Muscle layer of duodenum (tissue), 2 donors: ENCODE measurements at regions not wholly inside any gene's neighbourhood (a gene's known extent, or its start where the extent isn't known, plus 50 kb on each side); places are given as distances from the start of the nearest gene placed in this dataset.
"Not testable (repeated sequence)": the region's sequence is repeated elsewhere in the genome, so short reads cannot be mapped to it uniquely, and the experiment has no call there.

ENCODE experiments used
- H3K27ac ChIP-seq: one replicate; pipeline ENCODE4 v1.7.0; 2013; ENCODE audit warnings: mild to moderate bottlenecking, low read length
- H3K27me3 ChIP-seq: one replicate; pipeline ENCODE4 v1.7.0; 2013; ENCODE audit warnings: low read depth, mild to moderate bottlenecking, control low read depth, low read length
- H3K36me3 ChIP-seq, 2 donors: one replicate each; pipeline ENCODE4 v1.7.0; 2013; ENCODE audit warnings: low read length in 2 of 2, control low read depth in 1 of 2, mild to moderate bottlenecking in 1 of 2; ENCODE audit not compliant: insufficient read depth in 2 of 2, control insufficient read depth in 1 of 2
- H3K4me1 ChIP-seq, 2 donors: one replicate each; pipeline ENCODE4 v1.7.0; 2013; ENCODE audit warnings: low read length in 2 of 2, mild to moderate bottlenecking in 2 of 2, control low read depth in 1 of 2, moderate library complexity in 1 of 2; ENCODE audit not compliant: insufficient read depth in 2 of 2, control insufficient read depth in 1 of 2
- H3K4me3 ChIP-seq, 2 donors: one replicate each; pipeline ENCODE4 v1.7.0; 2013; ENCODE audit warnings: low read length in 2 of 2, low read depth in 1 of 2, mild to moderate bottlenecking in 1 of 2
- H3K9me3 ChIP-seq, 2 donors: one replicate each; pipeline ENCODE4 v1.7.0; 2013; ENCODE audit warnings: low read length in 2 of 2, control low read depth in 1 of 2, mild to moderate bottlenecking in 1 of 2; ENCODE audit not compliant: control insufficient read depth in 1 of 2
- donor health status: healthy.

- not testable (repeated sequence) for H3K9me3 ChIP-seq, H3K27ac ChIP-seq, H3K36me3 ChIP-seq, H3K4me3 ChIP-seq, H3K4me1 ChIP-seq, H3K27me3 ChIP-seq
These were observed 103.7 kb downstream of the NSUN5 start for GRCh38 chr7:73204898-73205297.

- not testable (repeated sequence) for H3K27me3 ChIP-seq, H3K4me3 ChIP-seq, H3K4me1 ChIP-seq, H3K36me3 ChIP-seq, H3K9me3 ChIP-seq, H3K27ac ChIP-seq
These were observed 105.3 kb downstream of the NSUN5 start for GRCh38 chr7:73203312-73203711.

DNA sequence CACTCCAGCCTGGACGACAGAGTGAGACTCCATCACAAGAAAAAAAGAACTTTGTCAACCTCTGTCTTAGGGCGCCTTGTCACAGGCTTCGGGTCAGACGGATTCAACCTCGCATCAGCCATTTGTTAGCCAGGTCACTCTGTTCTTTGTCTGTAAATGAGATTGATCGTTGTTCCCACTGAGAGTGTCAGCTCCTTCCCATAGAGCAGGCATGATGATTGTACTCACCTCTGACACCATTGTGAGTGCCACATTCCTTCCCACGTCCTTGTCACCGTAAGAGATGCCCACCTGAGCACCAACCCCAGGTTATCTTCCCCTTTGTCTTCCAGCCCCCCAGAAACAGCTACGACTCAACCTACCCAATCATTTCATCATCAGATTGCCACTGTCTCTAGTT is 107.4 kb downstream of the NSUN5 start:
- H3K4me1 ChIP-seq, H3K36me3 ChIP-seq, H3K4me3 ChIP-seq, H3K27me3 ChIP-seq, H3K9me3 ChIP-seq, H3K27ac ChIP-seq: not testable (repeated sequence)

GRCh38 chr7:73200518-73201099 is 108.0 kb downstream of the NSUN5 start:
- not testable (repeated sequence) for H3K36me3 ChIP-seq, H3K9me3 ChIP-seq

GRCh38 chr7:73193991-73194390 is 108.2 kb upstream of the SPDYE9 start:
- not testable (repeated sequence) for H3K4me3 ChIP-seq, H3K27ac ChIP-seq, H3K4me1 ChIP-seq, H3K36me3 ChIP-seq, H3K27me3 ChIP-seq, H3K9me3 ChIP-seq

More at GRCh38 chr7:73200518-73201099, 108.0 kb downstream of the NSUN5 start:
- H3K27ac ChIP-seq, H3K4me3 ChIP-seq, H3K4me1 ChIP-seq, H3K27me3 ChIP-seq: not testable (repeated sequence)

GRCh38 chr7:73190483-73191155 is 104.8 kb upstream of the SPDYE9 start:
- H3K27ac ChIP-seq, H3K4me3 ChIP-seq, H3K27me3 ChIP-seq, H3K4me1 ChIP-seq, H3K9me3 ChIP-seq, H3K36me3 ChIP-seq: not testable (repeated sequence)

DNA sequence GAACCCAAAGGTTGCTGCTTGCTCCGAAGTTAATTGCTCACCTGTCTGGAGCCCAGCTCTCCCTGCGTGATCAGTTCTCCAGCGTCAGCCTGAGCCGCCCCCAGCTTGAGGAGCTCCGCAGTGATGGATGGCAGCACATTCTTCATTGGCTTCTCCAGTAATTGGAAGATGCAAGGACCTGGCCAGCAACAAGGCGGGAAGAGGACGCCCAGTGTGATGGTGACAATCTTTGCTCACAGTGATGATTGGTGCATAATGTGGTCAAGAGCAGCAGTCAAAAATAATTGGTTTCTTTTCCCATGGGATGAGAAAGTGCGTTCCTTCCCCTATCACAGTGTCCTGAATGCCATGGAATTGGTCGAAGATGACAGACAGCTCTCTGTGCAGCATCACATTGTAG is 102.4 kb upstream of the SPDYE9 start:
- not testable (repeated sequence) for H3K27me3 ChIP-seq, H3K4me1 ChIP-seq, H3K27ac ChIP-seq, H3K4me3 ChIP-seq, H3K9me3 ChIP-seq, H3K36me3 ChIP-seq

DNA sequence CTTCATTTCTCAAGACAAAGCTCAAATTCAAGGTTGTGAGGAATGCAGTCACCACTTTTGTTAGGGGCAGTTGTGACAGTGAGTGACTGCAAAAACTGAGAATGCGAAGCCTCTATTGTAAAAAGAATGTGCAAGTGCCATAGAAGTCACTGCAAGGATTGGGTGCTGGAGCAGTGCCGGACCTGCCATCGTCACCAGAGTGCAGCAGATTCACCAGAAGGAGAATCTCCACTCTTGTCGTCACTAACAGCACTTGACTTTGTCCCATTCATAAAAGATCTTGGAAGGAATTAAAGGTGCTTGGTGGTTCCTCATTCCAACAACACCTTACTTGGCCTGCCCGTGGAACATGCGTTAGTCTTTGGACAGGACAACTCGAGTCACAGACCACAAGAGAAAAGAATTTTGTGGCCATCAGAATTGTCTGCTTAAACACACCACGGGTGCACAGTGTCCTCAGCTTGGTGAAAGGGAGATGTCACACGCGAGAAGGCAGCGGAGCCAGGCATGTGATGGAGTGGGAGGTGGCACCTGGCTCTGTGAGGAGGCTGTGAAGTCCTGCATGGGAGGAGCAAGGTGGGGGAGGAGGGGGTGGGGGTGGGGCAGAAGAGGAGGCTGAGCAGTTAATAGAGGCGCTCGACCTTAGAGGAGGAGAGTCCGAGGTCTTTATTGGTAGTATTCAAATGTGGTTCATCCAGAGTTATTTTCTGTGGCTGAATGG is 100.9 kb upstream of the SPDYE9 start:
- not testable (repeated sequence) for H3K27me3 ChIP-seq, H3K9me3 ChIP-seq, H3K4me1 ChIP-seq, H3K4me3 ChIP-seq, H3K36me3 ChIP-seq, H3K27ac ChIP-seq

- H3K27me3 ChIP-seq, H3K4me1 ChIP-seq, H3K27ac ChIP-seq, H3K36me3 ChIP-seq, H3K9me3 ChIP-seq, H3K4me3 ChIP-seq: not testable (repeated sequence)
These were observed 91.0 kb upstream of the SPDYE9 start for GRCh38 chr7:73176813-73177212.

DNA sequence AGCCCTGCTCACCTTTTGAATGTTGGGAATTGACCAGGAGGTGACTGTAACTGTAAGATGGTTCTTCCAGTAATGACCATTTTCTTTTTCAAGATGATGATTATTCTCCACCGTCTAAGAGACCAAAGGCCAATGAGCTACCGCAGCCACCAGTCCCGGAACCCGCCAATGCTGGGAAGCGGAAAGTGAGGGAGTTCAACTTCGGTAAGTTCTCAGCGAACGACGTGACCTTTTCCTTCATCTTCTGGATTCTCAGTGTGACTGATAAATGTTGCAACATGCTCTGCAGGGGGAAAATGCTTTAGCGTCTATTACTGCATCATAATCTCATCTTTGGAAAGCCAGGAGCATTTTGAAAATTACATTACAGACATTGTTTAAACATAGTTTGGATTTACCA is 89.5 kb upstream of the SPDYE9 start:
- not testable (repeated sequence) for H3K36me3 ChIP-seq, H3K9me3 ChIP-seq, H3K4me1 ChIP-seq, H3K27me3 ChIP-seq, H3K27ac ChIP-seq, H3K4me3 ChIP-seq

DNA sequence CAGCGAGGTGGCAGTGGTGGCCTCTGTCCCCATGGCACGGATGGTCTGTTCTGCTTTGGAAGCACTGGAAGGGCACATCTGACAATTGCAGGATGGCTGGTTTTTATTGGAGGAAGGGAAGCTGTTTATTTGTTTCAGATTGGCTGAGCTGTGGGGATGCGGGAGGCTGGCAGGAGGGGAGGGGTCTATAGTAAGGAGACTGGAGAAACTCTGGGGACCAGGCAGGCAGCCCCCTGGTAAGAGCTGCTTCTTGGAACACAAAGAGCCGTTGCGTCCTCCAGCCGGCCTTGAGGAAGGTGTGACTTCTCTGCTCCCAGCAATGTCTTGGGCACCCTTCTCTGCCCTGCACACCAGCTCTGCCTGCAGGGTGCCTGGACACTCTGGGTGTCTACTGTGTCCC is 85.1 kb upstream of the SPDYE9 start:
- H3K36me3 ChIP-seq, H3K27ac ChIP-seq, H3K9me3 ChIP-seq, H3K4me1 ChIP-seq, H3K4me3 ChIP-seq, H3K27me3 ChIP-seq: not testable (repeated sequence)

- H3K27me3 ChIP-seq, H3K36me3 ChIP-seq, H3K4me1 ChIP-seq, H3K27ac ChIP-seq, H3K4me3 ChIP-seq, H3K9me3 ChIP-seq: not testable (repeated sequence)
These were observed 84.6 kb upstream of the SPDYE9 start for GRCh38 chr7:73170415-73170814.
